ENCODE measurements at regions not wholly inside any gene's neighbourhood (a gene's known extent, or its start where the extent isn't known, plus 50 kb on each side); places are given as distances from the start of the nearest gene placed in this dataset.

DNA sequence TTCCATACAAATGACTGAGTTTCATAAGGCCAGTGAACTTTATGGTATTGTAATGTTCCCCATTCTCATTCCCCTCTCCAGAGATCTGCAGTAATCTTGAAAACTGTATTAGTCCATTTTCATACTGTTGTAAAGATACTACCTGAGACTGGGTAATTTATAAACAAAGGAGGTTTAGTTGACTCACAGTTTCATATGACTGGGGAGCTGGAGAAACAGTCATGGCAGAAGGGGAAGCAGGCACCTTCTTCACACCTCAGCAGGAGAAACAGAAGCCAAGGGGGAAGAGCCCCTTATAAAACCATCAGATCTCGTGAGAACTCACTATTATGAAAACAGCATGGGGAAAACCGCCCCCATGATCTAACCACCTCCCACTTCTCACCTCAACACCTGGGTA lies 318.7 kb upstream of the KLF12 start:
- Histone ChIP-seq H3K36me3 (no peaks in the 10 kb centered on the region), H3K27ac (no peak overlapping the region), H3K4me1 (peaks cover 7% of the 10 kb centered on the region), H3K27me3 (no peaks in the 10 kb centered on the region), H3K4me3 (no peak overlapping the region), H3K9me3 (no peaks in the 10 kb centered on the region)
- no peak for TF ChIP-seq POLR2A (IDR thresholded peaks at IDR 0.05)
- TF ChIP-seq CTCF (IDR thresholded peaks at IDR 0.05), result no peak
- TF ChIP-seq POLR2AphosphoS5 (IDR thresholded peaks at IDR 0.05; ENCODE audit: insufficient read depth in 1 of 2, low read depth in 1 of 2), result no peak
- intact Hi-C loops (cut with DNase I), result no loop called here
- no peak for DNase-seq (ENCODE audit: extremely low spot score in 2 of 2)

DNA sequence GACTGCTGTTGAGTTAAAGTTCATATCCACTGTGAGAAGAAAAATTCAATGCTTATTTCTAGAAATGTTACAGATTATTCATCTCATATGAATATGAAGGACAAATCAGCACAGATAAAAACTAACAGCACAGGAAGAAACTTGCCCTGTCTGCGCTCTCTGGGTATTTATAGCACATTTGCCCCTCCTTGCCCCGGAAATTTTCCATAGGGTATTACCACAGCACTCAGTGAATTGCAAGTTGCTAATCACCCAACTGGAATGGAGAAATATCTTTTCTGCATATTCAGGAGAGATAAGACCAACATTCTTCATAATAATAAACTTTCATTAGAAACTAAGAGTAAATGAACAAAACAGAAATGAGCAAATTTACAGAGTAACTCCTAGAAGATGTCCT lies 318.0 kb upstream of the KLF12 start:
- TF ChIP-seq POLR2AphosphoS5 (IDR thresholded peaks at IDR 0.05; ENCODE audit: insufficient read depth in 1 of 2, low read depth in 1 of 2) (no peak), POLR2A (IDR thresholded peaks at IDR 0.05) (no peak), CTCF (IDR thresholded peaks at IDR 0.05) (no peak)
- intact Hi-C loops (cut with DNase I), result no loop called here

GRCh38 chr13:74450964-74451363 lies 316.8 kb upstream of the KLF12 start:
- Histone ChIP-seq H3K4me1 (peaks cover 7% of the 10 kb centered on the region), H3K9me3 (no peaks in the 10 kb centered on the region), H3K27me3 (no peaks in the 10 kb centered on the region), H3K36me3 (no peaks in the 10 kb centered on the region), H3K4me3 (no peak overlapping the region), H3K27ac (no peak overlapping the region)
- no peak for DNase-seq (ENCODE audit: extremely low spot score in 2 of 2)
- intact Hi-C loops (cut with DNase I), result no loop called here
- TF ChIP-seq POLR2AphosphoS5 (IDR thresholded peaks at IDR 0.05; ENCODE audit: insufficient read depth in 1 of 2, low read depth in 1 of 2) (no peak), CTCF (IDR thresholded peaks at IDR 0.05) (no peak), POLR2A (IDR thresholded peaks at IDR 0.05) (no peak)

More for the DNA sequence above, 318.0 kb upstream of the KLF12 start:
- Histone ChIP-seq H3K27ac (no peak overlapping the region), H3K4me1 (peaks cover 7% of the 10 kb centered on the region), H3K27me3 (no peaks in the 10 kb centered on the region), H3K36me3 (no peaks in the 10 kb centered on the region), H3K4me3 (no peak overlapping the region), H3K9me3 (no peaks in the 10 kb centered on the region)
- no peak for DNase-seq (ENCODE audit: extremely low spot score in 2 of 2)

- DNase-seq (ENCODE audit: extremely low spot score in 2 of 2), result no peak
- no peak overlapping the region for H3K27ac ChIP-seq
- H3K36me3 ChIP-seq, result no peaks in the 10 kb centered on the region
- no peaks in the 10 kb centered on the region for H3K27me3 ChIP-seq
- peaks cover 7% of the 10 kb centered on the region for H3K4me1 ChIP-seq
- H3K4me3 ChIP-seq, result no peak overlapping the region
- no peak for TF ChIP-seq CTCF (IDR thresholded peaks at IDR 0.05)
- no peaks in the 10 kb centered on the region for H3K9me3 ChIP-seq
- intact Hi-C loops (cut with DNase I), result no loop called here
Measured at GRCh38 chr13:74450525-74450845, 316.3 kb upstream of the KLF12 start.

DNA sequence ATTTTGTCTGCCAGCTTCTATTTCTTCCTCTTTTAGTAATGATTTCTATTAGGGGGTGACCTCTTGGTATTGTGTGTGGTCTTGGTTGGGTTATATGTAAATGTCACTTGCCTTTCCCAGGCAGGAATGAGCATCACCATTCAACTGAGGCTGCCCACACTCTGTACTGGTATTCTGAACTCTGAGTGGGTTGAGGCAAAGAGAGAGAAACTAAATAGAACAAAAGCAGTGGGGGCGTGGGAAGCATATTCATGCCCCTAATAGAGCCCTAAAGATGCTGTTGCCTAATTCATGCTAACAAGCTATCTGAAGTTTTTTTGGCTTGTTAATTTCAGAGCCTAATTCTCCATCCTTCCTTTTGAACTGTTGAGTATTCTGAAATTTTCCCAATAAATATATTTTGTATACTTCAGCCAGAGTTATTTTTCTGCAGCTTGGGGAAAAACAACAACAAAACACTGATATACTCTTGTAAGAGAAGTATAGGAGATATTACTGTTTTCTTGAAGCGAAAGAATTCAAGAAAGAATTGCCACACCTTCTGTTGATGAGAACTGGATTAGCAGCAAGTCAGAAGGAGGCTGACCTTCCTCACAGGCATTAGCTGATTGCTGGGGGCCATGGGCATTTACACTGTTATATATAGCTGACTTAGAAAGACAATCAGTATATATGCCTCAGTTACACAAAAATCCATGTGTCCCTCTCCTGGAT lies 315.8 kb upstream of the KLF12 start:
- intact Hi-C loops (cut with DNase I), result no loop called here
- Histone ChIP-seq H3K27ac (no peak overlapping the region), H3K4me1 (peaks cover 7% of the 10 kb centered on the region), H3K9me3 (no peaks in the 10 kb centered on the region), H3K36me3 (no peaks in the 10 kb centered on the region), H3K27me3 (no peaks in the 10 kb centered on the region), H3K4me3 (no peak overlapping the region)
- DNase-seq (ENCODE audit: extremely low spot score in 2 of 2), result no peak
- TF ChIP-seq POLR2AphosphoS5 (IDR thresholded peaks at IDR 0.05; ENCODE audit: insufficient read depth in 1 of 2, low read depth in 1 of 2) (no peak), CTCF (IDR thresholded peaks at IDR 0.05) (no peak), POLR2A (IDR thresholded peaks at IDR 0.05) (no peak)
